ENCODE measurements at regions not wholly inside any gene's neighbourhood (a gene's known extent, or its start where the extent isn't known, plus 50 kb on each side); places are given as distances from the start of the nearest gene placed in this dataset.

DNA sequence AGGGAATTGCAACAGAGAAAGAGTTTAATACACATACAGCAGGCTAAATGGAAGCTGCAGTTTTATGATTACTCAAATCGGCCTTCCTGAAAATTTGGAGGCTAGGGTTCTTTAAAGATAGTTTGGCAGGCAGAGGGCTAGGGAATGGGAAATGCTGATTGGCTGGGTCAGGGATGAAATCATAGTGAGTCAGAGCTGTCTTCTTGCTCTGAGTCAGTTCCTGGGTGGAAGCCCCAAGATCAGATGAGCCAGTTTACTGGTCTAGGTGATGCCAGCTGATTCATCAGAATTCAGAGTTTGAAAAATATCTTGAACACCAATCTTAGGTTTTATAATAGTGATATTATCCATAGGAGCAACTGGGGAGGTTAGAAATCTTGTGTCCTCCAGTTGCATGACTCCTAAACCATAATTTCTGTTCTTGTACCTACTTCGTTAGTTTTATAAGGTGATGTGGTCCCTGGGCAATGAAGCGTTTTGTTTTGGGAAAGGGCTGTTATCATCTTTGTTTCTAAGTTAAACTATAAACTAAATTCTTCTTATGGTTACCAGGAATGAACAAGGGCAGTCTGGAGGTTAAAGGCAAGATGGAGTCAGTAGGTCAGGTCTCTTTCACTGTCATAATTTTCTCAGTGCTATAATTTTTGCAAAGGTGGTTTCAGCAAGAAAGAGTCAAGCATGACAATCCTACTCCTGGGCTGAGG lies 257.8 kb upstream of the CCDC196 start:
- Histone ChIP-seq H3K4me3 (no peak overlapping the region), H3K4me1 (ENCODE audit: insufficient read depth) (peaks cover 8% of the 10 kb centered on the region; the same call in 1 of the 2 replicates), H4K20me1 (replicated peaks; ENCODE audit: insufficient read depth) (no peaks in the 10 kb centered on the region), H3K79me2 (replicated peaks; ENCODE audit: insufficient read depth) (no peaks in the 10 kb centered on the region), H3K27ac (ENCODE audit: low read depth) (no peak overlapping the region), H3K27me3 (ENCODE audit: insufficient read depth) (0 out of 2 replicates have a peak, but pooled peaks cover 6% of the 10 kb centered on the region), H3K36me3 (ENCODE audit: insufficient read depth) (no peaks in the 10 kb centered on the region), H3F3A (replicated peaks; ENCODE audit: low read depth) (no peaks in the 10 kb centered on the region), H2AFZ (no peak overlapping the region), H3K9me2 (ENCODE audit: insufficient read depth) (0 out of 2 replicates have a peak, but pooled peaks cover 8% of the 10 kb centered on the region), H3K4me2 (no peak overlapping the region)
- Mint-ChIP-seq H3K27ac (no peak overlapping the region), H3K4me1 (peaks cover 9% of the 10 kb centered on the region; the same call in 2 of the 3 replicates), H3K36me3 (ENCODE audit: low read depth) (no peaks in the 10 kb centered on the region), H3K27me3 (ENCODE audit: insufficient read depth, low read depth, poor library complexity) (no peaks in the 10 kb centered on the region), H3K4me3 (no peak overlapping the region), H3K9me3 (peaks cover 13% of the 10 kb centered on the region; the same call in 2 of the 3 replicates)
- ATAC-seq (no peak), DNase-seq (ENCODE audit: low spot score) (no peak)
- TF ChIP-seq EZH2 (IDR thresholded peaks at IDR 0.05; ENCODE audit: low read depth, unreplicated experiment) = no peak
- no peak for TF ChIP-seq CREB1 (CRISPR knock-in tag; IDR thresholded peaks at IDR 0.05; ENCODE audit: low read depth)
- TF ChIP-seq ZNF114 (CRISPR knock-in tag; IDR thresholded peaks at IDR 0.05) = no peak
- TF ChIP-seq, protein P1, sequence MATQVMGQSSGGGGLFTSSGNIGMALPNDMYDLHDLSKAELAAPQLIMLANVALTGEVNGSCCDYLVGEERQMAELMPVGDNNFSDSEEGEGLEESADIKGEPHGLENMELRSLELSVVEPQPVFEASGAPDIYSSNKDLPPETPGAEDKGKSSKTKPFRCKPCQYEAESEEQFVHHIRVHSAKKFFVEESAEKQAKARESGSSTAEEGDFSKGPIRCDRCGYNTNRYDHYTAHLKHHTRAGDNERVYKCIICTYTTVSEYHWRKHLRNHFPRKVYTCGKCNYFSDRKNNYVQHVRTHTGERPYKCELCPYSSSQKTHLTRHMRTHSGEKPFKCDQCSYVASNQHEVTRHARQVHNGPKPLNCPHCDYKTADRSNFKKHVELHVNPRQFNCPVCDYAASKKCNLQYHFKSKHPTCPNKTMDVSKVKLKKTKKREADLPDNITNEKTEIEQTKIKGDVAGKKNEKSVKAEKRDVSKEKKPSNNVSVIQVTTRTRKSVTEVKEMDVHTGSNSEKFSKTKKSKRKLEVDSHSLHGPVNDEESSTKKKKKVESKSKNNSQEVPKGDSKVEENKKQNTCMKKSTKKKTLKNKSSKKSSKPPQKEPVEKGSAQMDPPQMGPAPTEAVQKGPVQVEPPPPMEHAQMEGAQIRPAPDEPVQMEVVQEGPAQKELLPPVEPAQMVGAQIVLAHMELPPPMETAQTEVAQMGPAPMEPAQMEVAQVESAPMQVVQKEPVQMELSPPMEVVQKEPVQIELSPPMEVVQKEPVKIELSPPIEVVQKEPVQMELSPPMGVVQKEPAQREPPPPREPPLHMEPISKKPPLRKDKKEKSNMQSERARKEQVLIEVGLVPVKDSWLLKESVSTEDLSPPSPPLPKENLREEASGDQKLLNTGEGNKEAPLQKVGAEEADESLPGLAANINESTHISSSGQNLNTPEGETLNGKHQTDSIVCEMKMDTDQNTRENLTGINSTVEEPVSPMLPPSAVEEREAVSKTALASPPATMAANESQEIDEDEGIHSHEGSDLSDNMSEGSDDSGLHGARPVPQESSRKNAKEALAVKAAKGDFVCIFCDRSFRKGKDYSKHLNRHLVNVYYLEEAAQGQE (IDR thresholded peaks at IDR 0.05; ENCODE audit: unreplicated experiment) = no peak
- no peak for TF ChIP-seq EZH2phosphoT487 (IDR thresholded peaks at IDR 0.05; ENCODE audit: unreplicated experiment)
- TF ChIP-seq JUNB (IDR thresholded peaks at IDR 0.05; ENCODE audit: unreplicated experiment) = no peak

DNA sequence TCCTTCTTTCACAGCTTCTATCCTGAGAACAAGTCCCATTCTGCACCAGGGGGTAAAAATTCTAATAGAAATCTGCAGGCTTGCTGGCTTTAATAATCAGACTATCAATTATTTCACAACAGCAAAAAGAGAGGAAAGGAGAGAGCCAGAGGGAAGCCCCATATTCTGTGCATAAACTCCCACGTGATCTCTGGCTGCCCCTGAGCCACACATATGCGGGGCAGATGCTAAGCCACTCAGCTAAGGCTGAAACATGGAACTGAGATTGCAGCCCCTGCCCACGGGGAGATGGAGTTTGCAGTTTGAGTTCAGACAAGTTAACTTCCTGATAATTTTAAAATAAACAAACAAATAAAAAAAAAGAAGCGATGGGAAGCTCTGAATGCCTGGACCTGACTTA lies 254.4 kb upstream of the CCDC196 start:
- 0 out of 2 replicates have a peak, but pooled peaks cover 8% of the 10 kb centered on the region for H3K9me2 ChIP-seq (ENCODE audit: insufficient read depth)
- Mint-ChIP-seq H3K27me3 (ENCODE audit: insufficient read depth, low read depth, poor library complexity) (peaks cover 2% of the 10 kb centered on the region), H3K27ac (no peak overlapping the region), H3K9me3 (peaks cover 7% of the 10 kb centered on the region; the same call in 2 of the 3 replicates), H3K4me3 (no peak overlapping the region), H3K36me3 (ENCODE audit: low read depth) (no peaks in the 10 kb centered on the region), H3K4me1 (peaks cover 9% of the 10 kb centered on the region; the same call in 2 of the 3 replicates)
- ATAC-seq = no peak
- no peak overlapping the region for H3K4me2 ChIP-seq
- H3K4me3 ChIP-seq = no peak overlapping the region
- no peaks in the 10 kb centered on the region for H3K36me3 ChIP-seq (ENCODE audit: insufficient read depth)
- no peak overlapping the region for H2AFZ ChIP-seq
- 0 out of 2 replicates have a peak, but pooled peaks cover 6% of the 10 kb centered on the region for H3K27me3 ChIP-seq (ENCODE audit: insufficient read depth)
- H3F3A ChIP-seq (replicated peaks; ENCODE audit: low read depth) = no peaks in the 10 kb centered on the region
- no peaks in the 10 kb centered on the region for H3K79me2 ChIP-seq (replicated peaks; ENCODE audit: insufficient read depth)
- peaks cover 8% of the 10 kb centered on the region; the same call in 1 of the 2 replicates for H3K4me1 ChIP-seq (ENCODE audit: insufficient read depth)
- TF ChIP-seq POLR2AphosphoS5 (IDR thresholded peaks at IDR 0.05; ENCODE audit: low read depth) (no peak), JUNB (IDR thresholded peaks at IDR 0.05; ENCODE audit: unreplicated experiment) (no peak), ZNF331 (CRISPR knock-in tag; IDR thresholded peaks at IDR 0.05; ENCODE audit: low read depth) (no peak), NANOG (IDR thresholded peaks at IDR 0.05; ENCODE audit: borderline replicate concordance) (no peak), EZH2phosphoT487 (IDR thresholded peaks at IDR 0.05; ENCODE audit: unreplicated experiment) (no peak)
- TF ChIP-seq, protein P2, sequence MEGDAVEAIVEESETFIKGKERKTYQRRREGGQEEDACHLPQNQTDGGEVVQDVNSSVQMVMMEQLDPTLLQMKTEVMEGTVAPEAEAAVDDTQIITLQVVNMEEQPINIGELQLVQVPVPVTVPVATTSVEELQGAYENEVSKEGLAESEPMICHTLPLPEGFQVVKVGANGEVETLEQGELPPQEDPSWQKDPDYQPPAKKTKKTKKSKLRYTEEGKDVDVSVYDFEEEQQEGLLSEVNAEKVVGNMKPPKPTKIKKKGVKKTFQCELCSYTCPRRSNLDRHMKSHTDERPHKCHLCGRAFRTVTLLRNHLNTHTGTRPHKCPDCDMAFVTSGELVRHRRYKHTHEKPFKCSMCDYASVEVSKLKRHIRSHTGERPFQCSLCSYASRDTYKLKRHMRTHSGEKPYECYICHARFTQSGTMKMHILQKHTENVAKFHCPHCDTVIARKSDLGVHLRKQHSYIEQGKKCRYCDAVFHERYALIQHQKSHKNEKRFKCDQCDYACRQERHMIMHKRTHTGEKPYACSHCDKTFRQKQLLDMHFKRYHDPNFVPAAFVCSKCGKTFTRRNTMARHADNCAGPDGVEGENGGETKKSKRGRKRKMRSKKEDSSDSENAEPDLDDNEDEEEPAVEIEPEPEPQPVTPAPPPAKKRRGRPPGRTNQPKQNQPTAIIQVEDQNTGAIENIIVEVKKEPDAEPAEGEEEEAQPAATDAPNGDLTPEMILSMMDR (conservative IDR thresholded peaks at IDR 0.05; ENCODE audit: low read depth in 2 of 2) = no peak
- H3K27ac ChIP-seq (ENCODE audit: low read depth) = no peak overlapping the region
- H4K20me1 ChIP-seq (replicated peaks; ENCODE audit: insufficient read depth) = no peaks in the 10 kb centered on the region
- no peak for DNase-seq (ENCODE audit: low spot score)
